ENCODE measurements at regions not wholly inside any gene's neighbourhood (a gene's known extent, or its start where the extent isn't known, plus 50 kb on each side); places are given as distances from the start of the nearest gene placed in this dataset.

DNA sequence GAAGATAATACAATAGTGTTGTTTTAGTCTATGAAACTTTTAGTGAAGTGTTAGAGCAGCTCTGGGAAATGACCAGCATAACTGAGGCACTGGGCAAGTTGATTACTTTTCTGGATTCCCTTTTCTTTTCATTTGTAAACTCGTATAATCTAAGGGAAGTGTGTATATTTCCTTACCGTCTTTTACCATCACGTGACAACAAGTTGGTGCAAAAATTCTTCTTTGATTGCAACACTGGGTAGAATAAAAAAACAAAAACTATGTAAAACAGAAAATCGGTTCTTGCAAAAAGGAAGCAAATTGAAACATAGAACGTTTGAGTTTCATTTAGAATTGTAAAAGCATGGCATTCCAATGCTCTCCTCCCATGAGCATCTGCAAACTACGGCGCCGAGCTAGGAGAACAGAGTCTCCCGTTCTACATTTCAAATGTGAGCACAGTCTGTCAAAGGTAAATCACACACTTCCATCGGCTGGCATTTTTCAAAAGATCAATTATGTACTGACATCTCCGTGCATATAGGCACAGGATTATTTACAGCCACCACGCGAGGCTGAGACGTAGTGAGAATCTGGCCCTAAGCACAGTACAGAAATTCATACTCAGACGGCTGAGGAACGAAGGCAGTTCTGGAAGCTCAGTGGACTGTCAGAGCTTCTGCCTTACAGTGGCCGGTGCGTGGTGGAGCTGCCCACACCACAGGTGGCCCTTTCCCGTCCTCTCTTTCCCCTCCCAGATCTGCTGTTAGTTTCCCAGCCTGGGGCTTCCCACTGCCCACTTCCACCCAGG is 314.0 kb downstream of the BMP7 start:
- TF ChIP-seq HDGF (IDR thresholded peaks at IDR 0.05; ENCODE audit: borderline replicate concordance), result no peak
- no peak for TF ChIP-seq CTBP1 (IDR thresholded peaks at IDR 0.05; ENCODE audit: borderline replicate concordance)
- TF ChIP-seq ARNT (IDR thresholded peaks at IDR 0.05), result no peak
- no peak for TF ChIP-seq ZNF384 (IDR thresholded peaks at IDR 0.05)
- no peak for TF ChIP-seq BHLHE40 (IDR thresholded peaks at IDR 0.05; ENCODE audit: borderline replicate concordance)
- TF ChIP-seq SP1 (IDR thresholded peaks at IDR 0.05), result no peak
- no peak for TF ChIP-seq FOXM1 (IDR thresholded peaks at IDR 0.05; ENCODE audit: borderline replicate concordance)
- TF ChIP-seq FOXK2 (IDR thresholded peaks at IDR 0.05), result no peak
- TF ChIP-seq SUZ12 (IDR thresholded peaks at IDR 0.05), result no peak
- TF ChIP-seq TARDBP (IDR thresholded peaks at IDR 0.05), result no peak
- no peak for TF ChIP-seq L3MBTL2 (conservative IDR thresholded peaks at IDR 0.05)
- no peak for TF ChIP-seq PKNOX1 (IDR thresholded peaks at IDR 0.05)

Measured in HEK293T (cell line).